Liver (tissue), 7 donors: ENCODE measurements at regions not wholly inside any gene's neighbourhood (a gene's known extent, or its start where the extent isn't known, plus 50 kb on each side); places are given as distances from the start of the nearest gene placed in this dataset.

ENCODE experiments used
- DNase-seq: peaks from one replicate; pipeline ENCODE4 v3.0.0-alpha.2; 2017; ENCODE audit warnings: low spot score
- H3K27ac ChIP-seq, 2 donors: one replicate each; pipeline ENCODE4 v1.7.0; 2013; ENCODE audit warnings: inconsistent platforms in 2 of 2, low read length in 2 of 2, control low read depth in 1 of 2, low read depth in 1 of 2, mild to moderate bottlenecking in 1 of 2
- H3K27me3 ChIP-seq, 4 donors: one replicate each; pipeline versions ENCODE4 v1.6.1 to v1.7.0; 2013; ENCODE audit warnings: low read length in 3 of 4, inconsistent platforms in 1 of 4, mild to moderate bottlenecking in 1 of 4, moderate library complexity in 1 of 4; ENCODE audit not compliant: control insufficient read depth in 4 of 4, insufficient read depth in 4 of 4
- H3K36me3 ChIP-seq, 4 donors: one replicate each; pipeline versions ENCODE4 v1.6.1 to v1.7.0; 2013; ENCODE audit warnings: low read length in 3 of 4, mild to moderate bottlenecking in 3 of 4, low read depth in 1 of 4, moderate library complexity in 1 of 4; ENCODE audit not compliant: control insufficient read depth in 4 of 4, insufficient read depth in 3 of 4
- H3K4me1 ChIP-seq, 4 donors: one replicate each; pipeline versions ENCODE4 v1.6.1 to v1.7.0; 2013; ENCODE audit warnings: low read length in 3 of 4, mild to moderate bottlenecking in 3 of 4, moderate library complexity in 1 of 4; ENCODE audit not compliant: control insufficient read depth in 4 of 4, insufficient read depth in 4 of 4
- H3K4me3 ChIP-seq, 3 donors: one replicate each; pipeline versions ENCODE4 v1.6.1 to v1.7.0; 2013; ENCODE audit warnings: low read length in 3 of 3, control low read depth in 1 of 3, low read depth in 1 of 3, mild to moderate bottlenecking in 1 of 3
- H3K9ac ChIP-seq, 2 donors: one replicate each; pipeline ENCODE4 v1.7.0; 2013; ENCODE audit warnings: low read length in 2 of 2, mild to moderate bottlenecking in 2 of 2, moderate library complexity in 2 of 2, control low read depth in 1 of 2, low read depth in 1 of 2
- H3K9me3 ChIP-seq, 4 donors: one replicate each; pipeline versions ENCODE4 v1.6.1 to v1.7.0; 2013; ENCODE audit warnings: low read length in 3 of 4; ENCODE audit not compliant: control insufficient read depth in 4 of 4
- ATF3 ChIP-seq: IDR thresholded peaks from 2 replicates; pipeline ENCODE4 v1.6.1; 2016; ENCODE audit warnings: antibody characterized with exemption
- EGR1 ChIP-seq, 2 donors: IDR thresholded peaks; 2 replicates each; pipeline ENCODE4 v1.6.1; 2016 to 2018; ENCODE audit warnings: antibody characterized with exemption in 2 of 2, low read depth in 2 of 2
- FOXA1 ChIP-seq: IDR thresholded peaks from 2 replicates; pipeline ENCODE4 v1.6.1; 2016; ENCODE audit warnings: antibody characterized with exemption
- FOXA2 ChIP-seq: IDR thresholded peaks from 2 replicates; pipeline ENCODE4 v1.6.1; 2016; ENCODE audit warnings: antibody characterized with exemption
- GABPA ChIP-seq, 2 donors: IDR thresholded peaks in 1 of 2; conservative IDR thresholded peaks in 1 of 2; 2 replicates each; pipeline ENCODE4 v1.6.1; 2016; ENCODE audit warnings: antibody characterized with exemption in 2 of 2, mild to moderate bottlenecking in 1 of 2, moderate library complexity in 1 of 2
- HNF4A ChIP-seq, 2 donors: conservative IDR thresholded peaks; 2 replicates each; pipeline ENCODE4 v1.6.1; 2016; ENCODE audit warnings: antibody characterized with exemption in 2 of 2, mild to moderate bottlenecking in 2 of 2
- HNF4G ChIP-seq: IDR thresholded peaks from 2 replicates; pipeline ENCODE4 v1.6.1; 2016; ENCODE audit warnings: antibody characterized with exemption
- JUND ChIP-seq, 2 donors: IDR thresholded peaks; 2 replicates each; pipeline ENCODE4 v1.6.1; 2016; ENCODE audit warnings: antibody characterized with exemption in 2 of 2
- MAX ChIP-seq: IDR thresholded peaks from 2 replicates; pipeline ENCODE4 v1.6.1; 2016; ENCODE audit warnings: antibody characterized with exemption
- RAD21 ChIP-seq, 2 donors: IDR thresholded peaks; 2 replicates each; pipeline ENCODE4 v1.6.1; 2016; ENCODE audit warnings: antibody characterized with exemption in 2 of 2, mild to moderate bottlenecking in 2 of 2
- RXRA ChIP-seq, 2 donors: IDR thresholded peaks; 2 replicates each; pipeline ENCODE4 v1.6.1; 2017 to 2018; ENCODE audit warnings: antibody characterized with exemption in 2 of 2, mild to moderate bottlenecking in 1 of 2
- SP1 ChIP-seq: IDR thresholded peaks from 2 replicates; pipeline ENCODE4 v1.6.1; 2018; ENCODE audit warnings: antibody characterized with exemption, mild to moderate bottlenecking
- TAF1 ChIP-seq: conservative IDR thresholded peaks from 2 replicates; pipeline ENCODE4 v1.6.1; 2016; ENCODE audit warnings: antibody characterized with exemption, mild to moderate bottlenecking
- YY1 ChIP-seq: IDR thresholded peaks from 2 replicates; pipeline ENCODE4 v1.6.1; 2016; ENCODE audit warnings: antibody characterized with exemption, mild to moderate bottlenecking
- ZBTB33 ChIP-seq: IDR thresholded peaks from 2 replicates; pipeline ENCODE4 v1.6.1; 2016; ENCODE audit warnings: antibody characterized with exemption
- WGBS: extraction: QIAGEN DNeasy Blood & Tissue Kit; methylation state at CpG from one replicate; pipeline ENCODE4 v1.1.7; 2013; 5-methylcytosine and 5-hydroxymethylcytosine counted together
- TF ChIP-seq, protein P1 (sequence below): IDR thresholded peaks from 2 replicates; pipeline ENCODE4 v1.6.1; 2016; ENCODE audit warnings: antibody characterized with exemption, mild to moderate bottlenecking
- donor health status: healthy.
- donor health status: healthy.
- donor health status: healthy.
- donor health status: healthy.

DNA sequence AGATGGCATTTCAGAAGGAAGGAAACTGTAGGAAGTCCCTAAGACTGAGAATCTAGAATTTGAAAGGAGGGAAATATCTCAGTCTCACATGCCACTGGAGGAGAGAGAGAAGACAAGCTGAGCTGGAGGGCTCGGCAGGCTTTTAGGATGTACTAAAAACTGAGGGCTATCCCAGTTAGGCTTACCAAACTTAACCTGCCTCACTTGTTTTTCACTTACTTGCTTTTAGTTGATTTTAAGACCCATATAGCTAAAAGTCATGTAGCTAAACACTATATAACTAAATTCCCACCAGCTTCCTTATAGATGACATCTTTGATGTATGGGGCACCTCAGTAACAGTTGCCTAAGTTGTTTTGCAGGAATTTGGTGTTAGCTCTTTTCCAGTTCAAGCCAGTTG is 288.0 kb downstream of the DOK5 start:
- 91% methylated on average over 1 of the region's 1 CpG for WGBS
- TF ChIP-seq RXRA (IDR thresholded peaks at IDR 0.05) = no peak
- TF ChIP-seq ZBTB33 = no peak
- TF ChIP-seq HNF4A (conservative IDR thresholded peaks at IDR 0.05) = no peak
- TF ChIP-seq ATF3 = no peak
- no peak for TF ChIP-seq HNF4G
- TF ChIP-seq FOXA1 = no peak
- TF ChIP-seq SP1 = no peak
- Histone ChIP-seq H3K27ac (no peak overlapping the region), H3K36me3 (no peaks in the 10 kb centered on the region), H3K27me3 (no peaks in the 10 kb centered on the region), H3K9me3 (no peaks in the 10 kb centered on the region), H3K4me3 (no peak overlapping the region), H3K4me1 (no peaks in the 10 kb centered on the region), H3K9ac (no peak overlapping the region)
- no peak for DNase-seq

- Histone ChIP-seq H3K27me3 (no peaks in the 10 kb centered on the region), H3K27ac (no peak overlapping the region), H3K4me3 (no peak overlapping the region), H3K4me1 (no peaks in the 10 kb centered on the region), H3K36me3 (no peaks in the 10 kb centered on the region), H3K9ac (no peak overlapping the region), H3K9me3 (no peaks in the 10 kb centered on the region)
- no peak for TF ChIP-seq GABPA (IDR thresholded peaks at IDR 0.05 in 1 of 2, conservative IDR thresholded peaks at IDR 0.05 in 1 of 2)
- TF ChIP-seq, protein P1, sequence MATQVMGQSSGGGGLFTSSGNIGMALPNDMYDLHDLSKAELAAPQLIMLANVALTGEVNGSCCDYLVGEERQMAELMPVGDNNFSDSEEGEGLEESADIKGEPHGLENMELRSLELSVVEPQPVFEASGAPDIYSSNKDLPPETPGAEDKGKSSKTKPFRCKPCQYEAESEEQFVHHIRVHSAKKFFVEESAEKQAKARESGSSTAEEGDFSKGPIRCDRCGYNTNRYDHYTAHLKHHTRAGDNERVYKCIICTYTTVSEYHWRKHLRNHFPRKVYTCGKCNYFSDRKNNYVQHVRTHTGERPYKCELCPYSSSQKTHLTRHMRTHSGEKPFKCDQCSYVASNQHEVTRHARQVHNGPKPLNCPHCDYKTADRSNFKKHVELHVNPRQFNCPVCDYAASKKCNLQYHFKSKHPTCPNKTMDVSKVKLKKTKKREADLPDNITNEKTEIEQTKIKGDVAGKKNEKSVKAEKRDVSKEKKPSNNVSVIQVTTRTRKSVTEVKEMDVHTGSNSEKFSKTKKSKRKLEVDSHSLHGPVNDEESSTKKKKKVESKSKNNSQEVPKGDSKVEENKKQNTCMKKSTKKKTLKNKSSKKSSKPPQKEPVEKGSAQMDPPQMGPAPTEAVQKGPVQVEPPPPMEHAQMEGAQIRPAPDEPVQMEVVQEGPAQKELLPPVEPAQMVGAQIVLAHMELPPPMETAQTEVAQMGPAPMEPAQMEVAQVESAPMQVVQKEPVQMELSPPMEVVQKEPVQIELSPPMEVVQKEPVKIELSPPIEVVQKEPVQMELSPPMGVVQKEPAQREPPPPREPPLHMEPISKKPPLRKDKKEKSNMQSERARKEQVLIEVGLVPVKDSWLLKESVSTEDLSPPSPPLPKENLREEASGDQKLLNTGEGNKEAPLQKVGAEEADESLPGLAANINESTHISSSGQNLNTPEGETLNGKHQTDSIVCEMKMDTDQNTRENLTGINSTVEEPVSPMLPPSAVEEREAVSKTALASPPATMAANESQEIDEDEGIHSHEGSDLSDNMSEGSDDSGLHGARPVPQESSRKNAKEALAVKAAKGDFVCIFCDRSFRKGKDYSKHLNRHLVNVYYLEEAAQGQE = no peak
- TF ChIP-seq RXRA (IDR thresholded peaks at IDR 0.05) = no peak
- no peak for TF ChIP-seq TAF1
- TF ChIP-seq MAX = no peak
- no peak for TF ChIP-seq RAD21 (IDR thresholded peaks at IDR 0.05)
- no peak for TF ChIP-seq YY1
- no peak for TF ChIP-seq FOXA2
- no peak for TF ChIP-seq JUND (IDR thresholded peaks at IDR 0.05)
- TF ChIP-seq ATF3 = no peak
- no peak for TF ChIP-seq EGR1 (IDR thresholded peaks at IDR 0.05; ENCODE audit: low read depth in 2 of 2)
- TF ChIP-seq SP1 = no peak
- no peak for DNase-seq
- 79% methylated on average over 4 of the region's 4 CpGs for WGBS
These were observed 284.2 kb downstream of the DOK5 start for GRCh38 chr20:54759589-54759988.
